ENCODE measurements at regions not wholly inside any gene's neighbourhood (a gene's known extent, or its start where the extent isn't known, plus 50 kb on each side); places are given as distances from the start of the nearest gene placed in this dataset.

- Histone ChIP-seq H3K79me2 (ENCODE audit: low read length) (no peaks in the 10 kb centered on the region), H3K4me3 (ENCODE audit: low read length) (no peak overlapping the region), H4K20me1 (ENCODE audit: insufficient read depth, low read length) (no peaks in the 10 kb centered on the region), H3K9me2 (replicated peaks; ENCODE audit: insufficient read depth, low read length) (no peaks in the 10 kb centered on the region), H3K4me2 (ENCODE audit: low read depth, low read length) (no peak overlapping the region), H3K9me3 (replicated peaks; ENCODE audit: insufficient read depth, low read length) (no peaks in the 10 kb centered on the region), H3K27me3 (replicated peaks; ENCODE audit: insufficient read depth, low read length) (no peaks in the 10 kb centered on the region), H3K9ac (ENCODE audit: low read length) (no peak overlapping the region), H3K36me3 (replicated peaks; ENCODE audit: insufficient read depth, low read length) (no peaks in the 10 kb centered on the region), H3K27ac (ENCODE audit: low read length) (no peak overlapping the region), H3K4me1 (ENCODE audit: low read length) (no peaks in the 10 kb centered on the region), H3F3A (ENCODE audit: insufficient read depth, low read length) (no peaks in the 10 kb centered on the region), H2AFZ (ENCODE audit: low read length) (no peak overlapping the region)
- no peak for TF ChIP-seq EZH2phosphoT487 (IDR thresholded peaks at IDR 0.05; ENCODE audit: low read length)
- no peak for TF ChIP-seq CTCF (IDR thresholded peaks at IDR 0.05; ENCODE audit: low read length)
- TF ChIP-seq EZH2 (optimal IDR thresholded peaks at IDR 0.05; ENCODE audit: low read depth, low read length): no peak
- no peak for DNase-seq
Observed at GRCh38 chr2:128605421-128605820, 286.8 kb upstream of the HS6ST1 start.

GRCh38 chr2:128605931-128606330 is 287.3 kb upstream of the HS6ST1 start:
- TF ChIP-seq EZH2phosphoT487 (IDR thresholded peaks at IDR 0.05; ENCODE audit: low read length): no peak
- TF ChIP-seq CTCF (IDR thresholded peaks at IDR 0.05; ENCODE audit: low read length): no peak
- TF ChIP-seq EZH2 (optimal IDR thresholded peaks at IDR 0.05; ENCODE audit: low read depth, low read length): no peak
- H3K4me2 ChIP-seq (ENCODE audit: low read depth, low read length): no peak overlapping the region
- H3K9me3 ChIP-seq (replicated peaks; ENCODE audit: insufficient read depth, low read length): no peaks in the 10 kb centered on the region
- no peaks in the 10 kb centered on the region for H3K36me3 ChIP-seq (replicated peaks; ENCODE audit: insufficient read depth, low read length)
- H2AFZ ChIP-seq (ENCODE audit: low read length): no peak overlapping the region
- H3K27ac ChIP-seq (ENCODE audit: low read length): no peak overlapping the region
- H3K4me3 ChIP-seq (ENCODE audit: low read length): no peak overlapping the region
- H3K79me2 ChIP-seq (ENCODE audit: low read length): no peaks in the 10 kb centered on the region
- no peaks in the 10 kb centered on the region for H3K27me3 ChIP-seq (replicated peaks; ENCODE audit: insufficient read depth, low read length)
- H3K9ac ChIP-seq (ENCODE audit: low read length): no peak overlapping the region
- H3F3A ChIP-seq (ENCODE audit: insufficient read depth, low read length): no peaks in the 10 kb centered on the region
- no peaks in the 10 kb centered on the region for H3K4me1 ChIP-seq (ENCODE audit: low read length)
- DNase-seq: no peak
- H4K20me1 ChIP-seq (ENCODE audit: insufficient read depth, low read length): no peaks in the 10 kb centered on the region
- no peaks in the 10 kb centered on the region for H3K9me2 ChIP-seq (replicated peaks; ENCODE audit: insufficient read depth, low read length)

- Histone ChIP-seq H3K9ac (ENCODE audit: low read length) (no peak overlapping the region), H2AFZ (ENCODE audit: low read length) (no peak overlapping the region), H3K4me3 (ENCODE audit: low read length) (no peak overlapping the region), H4K20me1 (ENCODE audit: insufficient read depth, low read length) (no peaks in the 10 kb centered on the region), H3K27ac (ENCODE audit: low read length) (no peak overlapping the region), H3K4me1 (ENCODE audit: low read length) (no peaks in the 10 kb centered on the region), H3K27me3 (replicated peaks; ENCODE audit: insufficient read depth, low read length) (no peaks in the 10 kb centered on the region), H3K9me3 (replicated peaks; ENCODE audit: insufficient read depth, low read length) (no peaks in the 10 kb centered on the region), H3F3A (ENCODE audit: insufficient read depth, low read length) (no peaks in the 10 kb centered on the region), H3K36me3 (replicated peaks; ENCODE audit: insufficient read depth, low read length) (no peaks in the 10 kb centered on the region), H3K9me2 (replicated peaks; ENCODE audit: insufficient read depth, low read length) (no peaks in the 10 kb centered on the region), H3K4me2 (ENCODE audit: low read depth, low read length) (no peak overlapping the region), H3K79me2 (ENCODE audit: low read length) (no peaks in the 10 kb centered on the region)
- TF ChIP-seq EZH2 (optimal IDR thresholded peaks at IDR 0.05; ENCODE audit: low read depth, low read length): no peak
- no peak for TF ChIP-seq EZH2phosphoT487 (IDR thresholded peaks at IDR 0.05; ENCODE audit: low read length)
- DNase-seq: no peak
Observed at GRCh38 chr2:128606837-128607236, 288.2 kb upstream of the HS6ST1 start.

GRCh38 chr2:128607440-128607839 is 288.8 kb upstream of the HS6ST1 start:
- TF ChIP-seq EZH2 (optimal IDR thresholded peaks at IDR 0.05; ENCODE audit: low read depth, low read length) (no peak), EZH2phosphoT487 (IDR thresholded peaks at IDR 0.05; ENCODE audit: low read length) (no peak), CTCF (IDR thresholded peaks at IDR 0.05; ENCODE audit: low read length) (no peak)
- H3K4me3 ChIP-seq (ENCODE audit: low read length): no peak overlapping the region
- no peak overlapping the region for H3K27ac ChIP-seq (ENCODE audit: low read length)
- no peaks in the 10 kb centered on the region for H3K27me3 ChIP-seq (replicated peaks; ENCODE audit: insufficient read depth, low read length)
- H3K79me2 ChIP-seq (ENCODE audit: low read length): no peaks in the 10 kb centered on the region
- no peak overlapping the region for H3K4me2 ChIP-seq (ENCODE audit: low read depth, low read length)
- no peaks in the 10 kb centered on the region for H3K36me3 ChIP-seq (replicated peaks; ENCODE audit: insufficient read depth, low read length)
- H3K4me1 ChIP-seq (ENCODE audit: low read length): no peaks in the 10 kb centered on the region
- DNase-seq: no peak
- no peaks in the 10 kb centered on the region for H3K9me2 ChIP-seq (replicated peaks; ENCODE audit: insufficient read depth, low read length)
- H2AFZ ChIP-seq (ENCODE audit: low read length): no peak overlapping the region
- H4K20me1 ChIP-seq (ENCODE audit: insufficient read depth, low read length): no peaks in the 10 kb centered on the region
- H3K9me3 ChIP-seq (replicated peaks; ENCODE audit: insufficient read depth, low read length): no peaks in the 10 kb centered on the region
- H3F3A ChIP-seq (ENCODE audit: insufficient read depth, low read length): no peaks in the 10 kb centered on the region
- no peak overlapping the region for H3K9ac ChIP-seq (ENCODE audit: low read length)
